ENCODE measurements at regions not wholly inside any gene's neighbourhood (a gene's known extent, or its start where the extent isn't known, plus 50 kb on each side); places are given as distances from the start of the nearest gene placed in this dataset.
A peak's percentile ranks its signal among the peaks of the same experiment; 100 is the strongest.

GRCh38 chr4:137733174-137734141, 201.2 kb upstream of the PCDH18 start:
- DNase-seq, result peak; percentile 12

GRCh38 chr4:137722910-137723309, 190.6 kb upstream of the PCDH18 start:
- DNase-seq, result no peak

GRCh38 chr4:137711502-137711901, 179.2 kb upstream of the PCDH18 start:
- DNase-seq, result no peak

- DNase-seq, result peak; percentile 18
These were observed 175.3 kb upstream of the PCDH18 start for GRCh38 chr4:137707626-137708025.

GRCh38 chr4:137707102-137707620, 174.9 kb upstream of the PCDH18 start:
- DNase-seq, result no peak

GRCh38 chr4:137705171-137705783, 173.0 kb upstream of the PCDH18 start:
- DNase-seq, result peak; percentile 92

GRCh38 chr4:137703195-137703594, 170.9 kb upstream of the PCDH18 start:
- DNase-seq, result no peak

- DNase-seq, result no peak
These were observed 170.2 kb upstream of the PCDH18 start for GRCh38 chr4:137702512-137702911.

- no peak for DNase-seq
These were observed 169.1 kb upstream of the PCDH18 start for GRCh38 chr4:137701401-137701800.

- DNase-seq, result no peak
These were observed 168.5 kb upstream of the PCDH18 start for GRCh38 chr4:137700751-137701150.

- peak; percentile 53 for DNase-seq
These were observed 167.8 kb upstream of the PCDH18 start for GRCh38 chr4:137700072-137700471.

GRCh38 chr4:137694138-137694537, 161.8 kb upstream of the PCDH18 start:
- no peak for DNase-seq

GRCh38 chr4:137693641-137694040, 161.3 kb upstream of the PCDH18 start:
- DNase-seq, result peak; percentile 43

- DNase-seq, result no peak
These were observed 159.9 kb upstream of the PCDH18 start for GRCh38 chr4:137692205-137692604.

- no peak for DNase-seq
These were observed 156.4 kb upstream of the PCDH18 start for GRCh38 chr4:137688651-137689050.

- peak; percentile 83 for DNase-seq
These were observed 153.1 kb upstream of the PCDH18 start for GRCh38 chr4:137685357-137685756.

GRCh38 chr4:137681081-137681480, 148.8 kb upstream of the PCDH18 start:
- no peak for DNase-seq

GRCh38 chr4:137678796-137679195, 146.5 kb upstream of the PCDH18 start:
- DNase-seq, result peak; percentile 90

GRCh38 chr4:137677863-137678262, 145.6 kb upstream of the PCDH18 start:
- peak; percentile 89 for DNase-seq

GRCh38 chr4:137676357-137676998, 144.2 kb upstream of the PCDH18 start:
- DNase-seq, result no peak

- DNase-seq, result peak; percentile 91
These were observed 141.8 kb upstream of the PCDH18 start for GRCh38 chr4:137674066-137674465.

GRCh38 chr4:137668885-137669545, 136.7 kb upstream of the PCDH18 start:
- DNase-seq, result peak; percentile 38

GRCh38 chr4:137664416-137664815, 132.1 kb upstream of the PCDH18 start:
- DNase-seq, result peak; percentile 90

Data from fibroblast of upper back skin (primary cell).